ENCODE measurements at regions not wholly inside any gene's neighbourhood (a gene's known extent, or its start where the extent isn't known, plus 50 kb on each side); places are given as distances from the start of the nearest gene placed in this dataset.
"Not testable (repeated sequence)": the region's sequence is repeated elsewhere in the genome, so short reads cannot be mapped to it uniquely, and the experiment has no call there.

- H3K4me1 ChIP-seq (ENCODE audit: insufficient read depth) = no peaks in the 10 kb centered on the region
- DNase-seq (ENCODE audit: extremely low spot score) = no peak
- H3K4me3 ChIP-seq (ENCODE audit: low read depth, low read length) = no peak overlapping the region
- no peaks in the 10 kb centered on the region for H3K36me3 ChIP-seq (ENCODE audit: insufficient read depth)
- WGBS = 45% methylated on average over 1 of the region's 1 CpG
- H3K27ac ChIP-seq (ENCODE audit: low read depth) = no peak overlapping the region
Measured at GRCh38 chr14:105857220-105857825, 330.9 kb downstream of the TMEM121 start.

- no peaks in the 10 kb centered on the region for H3K36me3 ChIP-seq (ENCODE audit: insufficient read depth)
- H3K27ac ChIP-seq (ENCODE audit: low read depth) = no peak overlapping the region
- no peak for DNase-seq (ENCODE audit: extremely low spot score)
- WGBS = 84% methylated on average over 9 of the region's 9 CpGs
- H3K4me3 ChIP-seq (ENCODE audit: low read depth, low read length) = no peak overlapping the region
- H3K4me1 ChIP-seq (ENCODE audit: insufficient read depth) = no peaks in the 10 kb centered on the region
Measured at GRCh38 chr14:105857826-105858675, 331.7 kb downstream of the TMEM121 start.

GRCh38 chr14:105858676-105859025 lies 332.3 kb downstream of the TMEM121 start:
- Histone ChIP-seq H3K4me1 (ENCODE audit: insufficient read depth) (no peaks in the 10 kb centered on the region), H3K36me3 (ENCODE audit: insufficient read depth) (no peaks in the 10 kb centered on the region), H3K27ac (ENCODE audit: low read depth) (no peak overlapping the region), H3K4me3 (ENCODE audit: low read depth, low read length) (no peak overlapping the region)
- 85% methylated on average over 4 of the region's 4 CpGs for WGBS
- DNase-seq (ENCODE audit: extremely low spot score) = no peak

GRCh38 chr14:105859073-105859716 lies 332.8 kb downstream of the TMEM121 start:
- not testable (repeated sequence) for H3K4me1 ChIP-seq (ENCODE audit: insufficient read depth); H3K4me3 ChIP-seq (ENCODE audit: low read depth, low read length); H3K27ac ChIP-seq (ENCODE audit: low read depth); DNase-seq (ENCODE audit: extremely low spot score); H3K36me3 ChIP-seq (ENCODE audit: insufficient read depth)
- 82% methylated on average over 16 of the region's 16 CpGs for WGBS

GRCh38 chr14:105859717-105860614 lies 333.6 kb downstream of the TMEM121 start:
- no peak for DNase-seq (ENCODE audit: extremely low spot score)
- WGBS = 87% methylated on average over 11 of the region's 11 CpGs

GRCh38 chr14:105860615-105861580 lies 334.5 kb downstream of the TMEM121 start:
- Histone ChIP-seq H3K4me3 (ENCODE audit: low read depth, low read length) (no peak overlapping the region), H3K4me1 (ENCODE audit: insufficient read depth) (no peaks in the 10 kb centered on the region), H3K36me3 (ENCODE audit: insufficient read depth) (no peaks in the 10 kb centered on the region), H3K27ac (ENCODE audit: low read depth) (no peak overlapping the region)
- 80% methylated on average over 22 of the region's 22 CpGs for WGBS
- no peak for DNase-seq (ENCODE audit: extremely low spot score)

More at GRCh38 chr14:105859717-105860614, 333.6 kb downstream of the TMEM121 start:
- no peaks in the 10 kb centered on the region for H3K36me3 ChIP-seq (ENCODE audit: insufficient read depth)
- no peak overlapping the region for H3K4me3 ChIP-seq (ENCODE audit: low read depth, low read length)
- no peak overlapping the region for H3K27ac ChIP-seq (ENCODE audit: low read depth)
- no peaks in the 10 kb centered on the region for H3K4me1 ChIP-seq (ENCODE audit: insufficient read depth)

GRCh38 chr14:105861985-105862465 lies 335.6 kb downstream of the TMEM121 start:
- Histone ChIP-seq H3K4me1 (ENCODE audit: insufficient read depth) (no peaks in the 10 kb centered on the region), H3K27ac (ENCODE audit: low read depth) (no peak overlapping the region), H3K36me3 (ENCODE audit: insufficient read depth) (no peaks in the 10 kb centered on the region), H3K4me3 (ENCODE audit: low read depth, low read length) (no peak overlapping the region)
- DNase-seq (ENCODE audit: extremely low spot score) = no peak
- 79% methylated on average over 11 of the region's 11 CpGs for WGBS

GRCh38 chr14:105862581-105863239 lies 336.3 kb downstream of the TMEM121 start:
- DNase-seq (ENCODE audit: extremely low spot score) = no peak
- no peak overlapping the region for H3K4me3 ChIP-seq (ENCODE audit: low read depth, low read length)
- H3K27ac ChIP-seq (ENCODE audit: low read depth) = no peak overlapping the region
- no peaks in the 10 kb centered on the region for H3K4me1 ChIP-seq (ENCODE audit: insufficient read depth)
- 82% methylated on average over 20 of the region's 20 CpGs for WGBS
- H3K36me3 ChIP-seq (ENCODE audit: insufficient read depth) = no peaks in the 10 kb centered on the region

- Histone ChIP-seq H3K4me1 (ENCODE audit: insufficient read depth) (no peaks in the 10 kb centered on the region), H3K27ac (ENCODE audit: low read depth) (no peak overlapping the region), H3K36me3 (ENCODE audit: insufficient read depth) (no peaks in the 10 kb centered on the region), H3K4me3 (ENCODE audit: low read depth, low read length) (no peak overlapping the region)
- DNase-seq (ENCODE audit: extremely low spot score) = no peak
- WGBS = 84% methylated on average over 25 of the region's 25 CpGs
Measured at GRCh38 chr14:105863296-105864108, 337.1 kb downstream of the TMEM121 start.

- Histone ChIP-seq H3K27ac (ENCODE audit: low read depth) (no peak overlapping the region), H3K4me1 (ENCODE audit: insufficient read depth) (no peaks in the 10 kb centered on the region), H3K36me3 (ENCODE audit: insufficient read depth) (no peaks in the 10 kb centered on the region), H3K4me3 (ENCODE audit: low read depth, low read length) (no peak overlapping the region)
- 82% methylated on average over 13 of the region's 13 CpGs for WGBS
- DNase-seq (ENCODE audit: extremely low spot score) = no peak
Measured at GRCh38 chr14:105864116-105864515, 337.7 kb downstream of the TMEM121 start.

GRCh38 chr14:105864651-105865265 lies 338.4 kb downstream of the TMEM121 start:
- WGBS = 83% methylated on average over 19 of the region's 19 CpGs
- Histone ChIP-seq H3K4me3 (ENCODE audit: low read depth, low read length) (no peak overlapping the region), H3K4me1 (ENCODE audit: insufficient read depth) (no peaks in the 10 kb centered on the region), H3K27ac (ENCODE audit: low read depth) (no peak overlapping the region), H3K36me3 (ENCODE audit: insufficient read depth) (no peaks in the 10 kb centered on the region)
- no peak for DNase-seq (ENCODE audit: extremely low spot score)

Measured in urinary bladder (tissue), 3 donors.